ENCODE measurements at regions not wholly inside any gene's neighbourhood (a gene's known extent, or its start where the extent isn't known, plus 50 kb on each side); places are given as distances from the start of the nearest gene placed in this dataset.

DNA sequence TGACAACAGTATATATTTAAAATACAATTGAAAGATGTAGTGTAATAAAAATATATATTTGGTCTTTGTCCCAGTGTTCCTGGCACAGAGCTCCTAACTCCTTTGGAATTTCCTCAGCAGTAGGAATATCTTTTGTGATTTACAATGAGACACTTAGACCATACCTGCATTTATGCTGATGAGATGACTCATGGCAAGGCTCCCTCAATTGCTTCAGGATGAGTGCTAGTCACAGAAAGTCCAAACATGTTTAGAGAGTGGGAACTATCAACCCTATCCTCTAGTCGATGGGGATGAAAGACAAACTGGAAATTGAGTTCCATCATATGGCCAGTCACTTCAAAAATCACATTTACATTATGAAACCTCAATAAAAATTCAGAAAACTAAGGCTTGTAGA, 588.3 kb upstream of the LMCD1 start:
- no peak for DNase-seq

DNA sequence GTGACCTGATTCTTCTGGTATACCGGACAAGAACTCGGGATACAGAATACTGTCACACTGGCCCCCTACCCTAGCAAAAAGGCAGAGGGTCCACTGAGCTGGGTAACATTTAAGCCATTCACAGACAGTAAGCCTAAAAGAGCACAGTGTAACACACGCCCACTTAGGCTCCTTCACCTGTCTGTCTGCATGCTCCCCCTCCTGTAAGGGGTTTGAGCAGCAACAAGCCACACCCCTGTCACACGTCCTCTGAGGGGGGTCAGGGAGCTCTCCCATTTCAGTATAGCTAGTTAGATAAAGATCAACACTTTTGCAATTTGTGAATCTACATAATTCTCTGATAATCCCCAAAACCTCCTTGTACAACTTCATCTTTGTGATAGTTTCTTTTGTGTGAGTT, 586.3 kb upstream of the LMCD1 start:
- DNase-seq = no peak

- DNase-seq = no peak
Measured at GRCh38 chr3:7917443-7918151, 584.0 kb upstream of the LMCD1 start.

DNA sequence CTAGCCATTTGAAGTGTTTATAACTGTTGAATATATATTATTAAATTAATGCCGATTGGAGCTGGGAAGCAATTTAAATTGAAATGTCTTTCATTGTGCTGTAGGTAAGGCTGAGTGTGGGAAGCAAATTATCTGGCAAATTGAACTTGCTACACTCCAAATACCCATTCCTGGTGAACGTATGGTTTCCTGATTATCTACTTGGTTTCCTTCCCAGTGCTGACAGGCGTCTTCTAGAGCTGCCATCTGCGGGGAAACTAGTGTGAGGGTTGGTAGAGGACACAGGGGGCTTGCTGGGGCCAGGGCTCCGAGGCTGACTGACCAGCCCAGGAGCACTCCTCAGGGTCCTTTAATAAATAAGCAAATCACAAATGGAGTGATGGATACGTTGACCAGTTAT, 581.4 kb upstream of the LMCD1 start:
- no peak for DNase-seq

DNA sequence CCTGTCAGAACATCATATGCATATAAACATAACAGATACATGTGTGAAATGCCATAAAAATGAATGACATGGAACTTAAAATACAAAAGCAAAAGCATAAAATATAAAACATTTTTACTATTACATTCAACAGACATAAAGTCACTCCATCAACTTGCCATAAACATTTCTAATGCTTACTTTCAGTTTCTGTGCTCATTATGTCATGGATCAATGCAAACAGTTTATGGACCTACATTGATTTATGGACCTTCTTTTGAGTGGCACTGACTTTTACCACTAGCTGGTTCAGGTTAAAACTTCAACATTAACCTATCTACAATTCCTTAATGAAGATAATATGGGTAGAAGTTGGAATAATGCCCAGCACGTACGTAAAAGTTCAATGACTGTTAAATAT, 577.4 kb upstream of the LMCD1 start:
- DNase-seq = no peak

DNA sequence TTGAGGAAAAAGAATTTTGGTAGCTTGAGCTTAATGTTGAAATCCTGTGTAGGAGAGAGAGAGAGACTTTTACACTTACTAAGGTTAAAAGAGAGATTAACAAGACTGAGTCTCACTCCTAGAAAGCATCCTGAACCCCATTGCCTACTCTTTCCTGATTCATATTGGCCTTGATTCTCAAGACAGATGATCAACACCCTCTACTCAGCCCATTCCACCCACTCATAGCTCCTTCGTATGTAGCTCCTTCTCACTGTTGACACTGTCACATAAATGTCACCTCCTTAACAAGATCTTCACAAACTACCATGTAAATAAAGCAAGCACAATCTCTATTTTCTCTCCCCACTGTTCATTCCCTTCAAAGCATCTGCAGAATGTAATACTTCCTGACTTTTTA, 574.6 kb upstream of the LMCD1 start:
- DNase-seq = no peak

DNA sequence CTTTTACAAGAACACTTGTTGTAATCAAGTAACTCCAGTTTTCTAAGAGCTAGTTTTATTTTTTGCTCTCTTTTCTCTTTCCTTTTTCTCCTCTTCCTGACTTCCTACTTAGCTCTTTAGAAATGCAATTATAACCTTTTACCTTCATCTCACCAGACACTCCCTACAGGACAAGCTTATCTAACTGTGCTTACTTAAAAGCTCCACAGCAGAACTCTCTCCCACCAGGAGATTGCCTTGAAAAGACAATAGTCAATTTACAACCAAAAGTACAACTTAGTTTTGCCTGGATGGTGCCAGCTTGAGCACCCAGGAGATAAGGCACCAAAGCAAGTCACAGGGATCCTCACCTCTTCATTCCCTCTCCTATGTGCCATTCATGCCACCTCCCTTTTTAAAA, 573.8 kb upstream of the LMCD1 start:
- DNase-seq = no peak

DNA sequence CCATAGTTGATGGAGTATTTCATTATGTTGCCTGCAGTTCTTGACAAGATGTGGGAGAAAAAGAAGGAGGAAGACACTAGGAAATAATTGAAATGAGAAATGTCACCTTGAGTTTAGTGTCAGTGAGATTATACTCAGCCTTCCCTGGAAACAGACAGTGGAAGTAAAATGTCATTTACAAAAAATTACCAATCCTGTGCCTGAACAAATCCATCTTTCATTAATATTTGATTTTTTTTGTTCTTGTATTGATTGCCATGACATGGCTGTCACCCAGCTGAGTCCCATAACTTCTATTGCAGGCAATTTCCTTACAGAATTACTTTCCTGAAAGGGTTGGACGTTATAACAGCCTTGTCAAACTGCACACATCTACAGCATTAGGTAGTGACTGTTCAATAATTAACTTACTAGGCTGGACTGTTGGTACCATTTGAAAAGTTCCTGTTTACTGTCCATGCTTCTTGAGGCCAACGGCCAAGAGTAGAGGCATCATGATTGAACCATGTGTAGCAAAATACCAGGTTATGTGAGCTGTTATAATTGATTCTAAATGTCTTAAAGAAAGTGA, 572.2 kb upstream of the LMCD1 start:
- DNase-seq = no peak

GRCh38 chr3:7934362-7934761, 567.3 kb upstream of the LMCD1 start:
- no peak for DNase-seq

DNA sequence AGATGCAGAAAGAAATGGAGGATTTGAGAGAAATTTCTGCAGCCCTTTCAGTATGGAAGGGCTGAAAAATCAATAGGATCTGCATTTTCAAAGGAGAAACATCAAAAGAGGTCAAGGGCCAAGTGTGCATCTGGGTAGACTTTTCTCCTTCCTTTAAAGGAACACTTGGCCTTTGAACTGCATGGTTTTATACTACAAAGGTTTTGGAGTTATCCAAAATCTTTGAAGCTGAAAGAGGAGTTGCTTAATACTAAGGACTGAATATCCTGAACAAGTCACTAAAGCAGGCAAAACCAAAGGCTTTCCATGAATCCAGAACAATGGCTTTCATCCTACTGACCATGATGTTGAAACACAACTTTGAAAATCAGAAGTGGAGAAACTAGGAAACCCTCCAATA, 553.7 kb upstream of the LMCD1 start:
- no peak for DNase-seq

DNA sequence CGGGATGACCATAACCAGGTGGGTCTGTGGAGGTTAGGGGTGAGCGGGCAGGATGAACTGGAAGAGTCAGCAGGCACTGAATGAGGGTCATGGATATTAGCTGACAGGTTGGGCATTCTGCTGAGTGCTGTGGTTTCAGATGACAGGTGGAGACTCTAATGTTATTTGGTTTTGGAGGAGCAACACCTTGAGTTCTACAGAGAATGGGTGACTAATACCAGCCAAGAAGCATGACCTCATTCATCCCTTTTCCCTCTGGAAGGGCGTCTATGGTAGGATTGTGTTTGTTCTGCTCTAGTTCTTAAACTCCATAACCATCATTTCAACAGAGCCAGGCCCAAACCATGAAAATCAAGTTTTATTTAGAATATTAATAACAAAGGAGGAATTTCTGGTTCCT, 550.7 kb upstream of the LMCD1 start:
- DNase-seq = no peak

DNA sequence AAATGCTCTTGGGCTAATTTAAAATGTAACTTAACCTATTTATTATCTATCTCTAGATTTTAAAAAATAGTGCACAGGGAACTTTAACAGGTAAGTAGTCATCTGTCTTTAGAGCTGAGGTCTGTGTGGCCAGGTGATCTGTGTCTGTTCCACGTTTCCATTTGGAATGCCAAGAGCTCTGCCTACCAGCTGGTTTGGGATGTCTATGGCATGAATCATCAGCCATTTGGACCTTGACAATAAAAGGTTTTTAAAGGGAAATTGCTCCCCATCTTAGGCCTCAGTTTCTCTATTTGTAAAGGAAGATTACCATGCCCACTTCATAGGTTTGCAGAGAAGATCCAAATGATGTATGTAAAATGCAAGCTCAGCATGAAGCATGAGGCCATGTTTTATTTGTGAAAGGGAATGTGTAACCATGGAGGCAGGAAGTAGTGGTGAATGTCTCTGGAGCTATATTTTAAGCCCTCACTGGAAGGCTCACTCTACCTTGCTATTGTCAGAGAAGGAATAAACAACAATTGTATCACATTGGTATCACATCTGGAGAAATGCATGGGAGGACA, 548.1 kb upstream of the LMCD1 start:
- no peak for DNase-seq

GRCh38 chr3:7957024-7957423, 544.6 kb upstream of the LMCD1 start:
- DNase-seq = no peak

DNA sequence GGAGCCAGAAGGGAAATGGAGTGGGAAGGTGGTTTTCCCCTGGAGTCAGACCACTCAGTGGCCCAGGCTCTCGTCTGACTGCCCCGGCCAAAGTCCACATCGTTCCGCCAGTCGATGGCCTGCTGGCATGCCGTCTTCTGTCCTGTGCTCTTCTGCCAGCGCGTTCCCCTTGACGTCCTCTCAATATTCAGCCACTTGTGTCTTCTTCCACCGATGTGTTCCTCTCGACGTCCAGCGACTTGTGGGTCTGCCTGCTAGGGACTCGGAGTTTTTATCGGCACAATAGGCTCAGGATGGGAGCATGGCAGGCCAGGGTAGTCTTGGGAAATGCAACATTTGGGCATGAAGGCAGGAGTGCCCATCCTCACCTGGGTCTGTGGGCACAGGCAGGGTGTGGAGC, 542.5 kb upstream of the LMCD1 start:
- DNase-seq = no peak

DNA sequence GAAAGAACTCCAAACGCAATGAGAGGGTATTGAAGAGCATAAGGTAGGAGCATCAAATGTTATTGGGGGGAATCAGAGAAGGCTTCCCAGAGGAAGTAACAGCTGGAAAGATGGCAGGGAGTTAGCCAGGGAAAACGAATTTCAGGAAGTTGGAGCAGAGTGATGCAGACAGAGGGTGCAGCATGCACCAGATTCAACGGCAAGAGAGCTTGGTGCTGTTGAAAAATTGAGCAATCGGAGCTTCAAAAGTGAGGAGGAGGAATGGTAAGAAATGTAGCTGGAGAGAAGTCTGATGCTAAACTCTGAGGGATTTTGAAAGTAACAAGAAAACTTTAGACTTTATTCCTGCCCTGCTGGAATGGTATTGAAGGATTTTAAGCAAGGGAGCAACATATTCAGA, 541.0 kb upstream of the LMCD1 start:
- DNase-seq = no peak

- DNase-seq = no peak
Measured at GRCh38 chr3:7962301-7962700, 539.3 kb upstream of the LMCD1 start.

DNA sequence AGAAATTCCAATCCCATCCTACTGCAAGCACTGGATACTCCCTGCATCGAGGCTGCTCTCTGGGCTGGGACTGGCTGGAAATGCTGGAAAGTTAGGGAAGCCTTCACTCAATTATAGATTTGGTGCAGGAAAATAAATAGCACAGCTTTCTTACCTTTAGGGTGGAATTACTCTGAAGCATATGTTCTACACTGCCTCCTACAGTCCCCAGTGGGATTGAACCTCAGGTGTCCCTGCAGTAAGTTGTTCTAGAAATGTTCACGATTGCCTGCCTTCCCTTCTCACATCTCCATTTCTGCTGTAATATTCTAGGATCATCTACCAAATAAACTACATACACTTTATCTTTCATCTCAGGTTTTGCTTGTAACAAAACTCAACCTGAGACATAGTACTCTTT, 536.7 kb upstream of the LMCD1 start:
- DNase-seq = no peak

DNA sequence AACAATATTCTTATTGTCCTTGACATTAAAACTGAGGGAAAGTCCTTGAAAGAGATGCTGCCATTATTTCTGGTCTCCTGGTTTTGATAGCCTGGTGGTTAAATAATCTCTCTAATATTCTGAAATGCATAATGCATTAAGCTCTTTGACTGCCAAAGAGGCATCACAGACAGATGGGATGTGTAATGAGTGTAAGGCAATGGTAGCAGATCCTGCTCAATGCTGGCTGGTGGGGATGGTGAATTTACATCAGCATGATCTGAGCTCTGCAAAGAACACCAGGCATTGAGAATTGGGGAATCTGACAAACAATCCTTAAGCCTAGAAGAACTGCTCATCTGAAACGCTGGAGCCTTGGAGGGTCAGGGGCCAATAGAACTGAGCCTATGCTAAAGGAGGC, 528.6 kb upstream of the LMCD1 start:
- DNase-seq = no peak

GRCh38 chr3:7977245-7978086, 524.2 kb upstream of the LMCD1 start:
- no peak for DNase-seq

DNA sequence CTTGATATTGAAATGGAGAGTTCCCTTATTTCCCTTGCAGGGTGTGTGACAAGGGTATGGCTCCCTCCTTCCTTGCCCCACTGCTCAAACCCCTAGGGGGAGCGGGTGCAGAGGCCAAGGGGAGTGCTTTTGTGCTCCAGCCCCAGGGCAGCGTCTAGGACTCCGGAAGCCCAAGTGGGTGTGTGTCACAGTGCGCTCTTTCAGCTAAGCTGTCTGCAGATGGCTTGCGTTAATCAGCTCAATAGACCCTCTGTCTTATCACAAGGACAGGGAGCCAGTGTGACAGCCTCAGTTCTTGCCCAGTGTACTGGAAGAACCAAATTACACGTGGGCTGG, 523.6 kb upstream of the LMCD1 start:
- DNase-seq = no peak

GRCh38 chr3:7982126-7982525, 519.5 kb upstream of the LMCD1 start:
- DNase-seq = no peak

DNA sequence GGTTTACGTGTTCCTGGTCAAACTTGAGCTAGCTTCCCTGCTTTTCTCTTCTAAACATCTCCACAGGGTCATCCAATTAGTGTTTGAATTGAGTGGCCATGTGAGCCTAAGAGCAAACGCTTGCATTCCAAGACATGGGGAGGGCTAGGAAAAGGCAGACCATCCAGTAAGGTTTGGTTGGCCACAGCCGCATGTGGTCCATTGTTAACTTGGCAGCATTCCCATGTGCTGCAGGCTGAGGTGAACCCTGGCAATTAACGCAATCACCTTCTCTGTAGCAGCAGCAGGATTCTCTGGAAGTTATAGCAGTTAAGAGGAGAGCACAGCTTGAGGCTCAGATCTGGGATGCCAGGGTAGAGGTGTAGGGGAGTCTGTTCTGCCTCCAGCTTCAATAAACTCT, 502.2 kb upstream of the LMCD1 start:
- DNase-seq = no peak

DNA sequence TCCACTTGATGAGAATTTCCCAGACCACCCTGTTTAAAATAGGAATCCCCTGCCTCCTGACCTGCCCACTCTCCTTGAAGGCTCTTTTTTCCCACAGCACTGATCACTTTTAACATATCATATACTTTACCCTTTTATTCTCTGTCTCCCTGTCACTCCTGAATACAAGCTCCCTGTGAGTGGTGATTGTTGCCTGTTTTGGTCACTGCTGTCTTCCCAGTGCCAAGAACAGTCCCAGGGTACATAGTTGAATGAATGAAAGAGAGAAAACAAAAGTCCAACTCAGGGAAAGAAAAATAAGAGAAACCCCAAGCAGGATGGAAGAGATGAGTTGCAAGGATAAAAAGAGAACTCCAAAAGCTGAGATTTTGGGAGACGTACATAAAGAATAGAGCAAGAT, 500.3 kb upstream of the LMCD1 start:
- no peak for DNase-seq

- DNase-seq = no peak
Measured at GRCh38 chr3:8001712-8002111, 499.9 kb upstream of the LMCD1 start.
